T-cell (primary cell): ENCODE measurements at regions not wholly inside any gene's neighbourhood (a gene's known extent, or its start where the extent isn't known, plus 50 kb on each side); places are given as distances from the start of the nearest gene placed in this dataset.

Source experiments
- ATAC-seq, 4 experiments: fragments of 200-7000 bp in 3 of 4; fragments of 150-1000 bp in 1 of 4; cut with Tn5 transposase; replicated peaks in 1 of 4; 1 replicate in 3 of 4; 2 replicates in 1 of 4; pipeline ENCODE4 v1.10.0; 2021; ENCODE audit warnings: moderate library complexity in 3 of 4, mild to moderate bottlenecking in 2 of 4, moderate number of reproducible peaks in 1 of 4
- CTCF ChIA-PET, 2 donors: fragments of 300-600 bp; sonication (Branson Sonifier 250); formaldehyde crosslinking; loops; one replicate each; lab custom pipeline; 2022; ENCODE audit warnings: antibody characterized with exemption in 2 of 2; lab: Charles Lee
- POLR2A ChIA-PET, 2 donors: fragments of 300-600 bp; sonication (Branson Sonifier 250); formaldehyde crosslinking; loops; one replicate each; lab custom pipeline; 2022; ENCODE audit warnings: antibody characterized with exemption in 2 of 2; lab: Charles Lee
- DNase-seq, 35 experiments: peaks; one replicate each; pipeline versions ENCODE4 v3.0.0 to v3.0.0-alpha.2; 2013 to 2023
- H3K27ac ChIP-seq: one replicate; pipeline ENCODE4 v1.5.1; 2013; ENCODE audit warnings: low read length
- H3K27me3 ChIP-seq, 2 experiments: replicated peaks in 1 of 2; 1 replicate in 1 of 2; 2 replicates in 1 of 2; pipeline versions ENCODE4 v1.6.1 to v1.7.0; 2013; ENCODE audit warnings: low read length in 1 of 2, mixed read lengths in 1 of 2; ENCODE audit not compliant: control insufficient read depth in 2 of 2, insufficient read depth in 2 of 2; ENCODE audit errors: extremely low read depth in 1 of 2
- H3K36me3 ChIP-seq, 2 donors: 1 replicate in 1 of 2; 2 replicates in 1 of 2; pipeline versions ENCODE4 v1.6.1 to v1.7.0; 2013; ENCODE audit warnings: low read length in 1 of 2; ENCODE audit not compliant: control insufficient read depth in 2 of 2, insufficient read depth in 1 of 2; ENCODE audit errors: extremely low read depth in 1 of 2
- H3K4me1 ChIP-seq, 2 experiments: 1 replicate in 1 of 2; 2 replicates in 1 of 2; pipeline versions ENCODE4 v1.6.1 to v1.7.0; 2013; ENCODE audit warnings: low read length in 2 of 2, mixed read lengths in 1 of 2; ENCODE audit not compliant: insufficient read depth in 2 of 2, control insufficient read depth in 1 of 2; ENCODE audit errors: extremely low read depth in 1 of 2
- H3K4me3 ChIP-seq, 2 donors: 1 replicate in 1 of 2; 2 replicates in 1 of 2; pipeline versions ENCODE4 v1.5.1 to v1.7.0; 2013; ENCODE audit warnings: mild to moderate bottlenecking in 2 of 2, low read length in 1 of 2, moderate library complexity in 1 of 2; ENCODE audit not compliant: control insufficient read depth in 1 of 2; ENCODE audit errors: extremely low read depth in 1 of 2
- H3K9me3 ChIP-seq: 2 replicates; pipeline ENCODE4 v1.7.0; 2013
- H3K27ac Mint-ChIP-seq, 2 donors: one replicate each; pipeline ENCODE4 v1.8.0; 2020 to 2021; ENCODE audit warnings: mild to moderate bottlenecking in 2 of 2, mixed read lengths in 2 of 2
- H3K27me3 Mint-ChIP-seq, 2 donors: one replicate each; pipeline ENCODE4 v1.8.0; 2021 to 2022; ENCODE audit warnings: mixed read lengths in 2 of 2
- H3K36me3 Mint-ChIP-seq: one replicate; pipeline ENCODE4 v1.8.0; 2021; ENCODE audit warnings: mixed read lengths
- H3K4me1 Mint-ChIP-seq, 3 donors: one replicate each; pipeline ENCODE4 v1.8.0; 2020 to 2022; ENCODE audit warnings: mixed read lengths in 3 of 3, mild to moderate bottlenecking in 1 of 3
- H3K4me3 Mint-ChIP-seq, 3 donors: one replicate each; pipeline ENCODE4 v1.8.0; 2020 to 2022; ENCODE audit warnings: mild to moderate bottlenecking in 3 of 3, mixed read lengths in 3 of 3, moderate library complexity in 3 of 3
- H3K9me3 Mint-ChIP-seq, 3 donors: one replicate each; pipeline ENCODE4 v1.8.0; 2020 to 2022; ENCODE audit warnings: mixed read lengths in 3 of 3
- WGBS: methylation state at CpG from one replicate; pipeline ENCODE4 v1.1.5; 2013; ENCODE audit warnings: missing lambda C conversion rate; ENCODE audit not compliant: insufficient coverage; 5-methylcytosine and 5-hydroxymethylcytosine counted together

- Mint-ChIP-seq H3K4me3 (no peak overlapping the region), H3K4me1 (peaks cover 0 to 16% (median 6%) of the 10 kb centered on the region in 3 donors), H3K36me3 (no peaks in the 10 kb centered on the region), H3K27ac (no peak overlapping the region), H3K9me3 (peaks cover 0 to 8% (median 0%) of the 10 kb centered on the region in 3 donors), H3K27me3 (peaks cover 0 to 6% of the 10 kb centered on the region in 2 donors)
- peak in 2 of 4 experiments; percentile 19 to 49 for ATAC-seq
- Histone ChIP-seq H3K4me3 (no peak overlapping the region), H3K36me3 (no peaks in the 10 kb centered on the region), H3K27ac (peak overlapping the region; percentile 71), H3K4me1 (peaks cover 0 to 46% of the 10 kb centered on the region in 2 experiments), H3K27me3 (no peaks in the 10 kb centered on the region), H3K9me3 (no peaks in the 10 kb centered on the region)
- peak in 4 of 35 experiments; percentile 1 to 58 (median 9) for DNase-seq
- 33% methylated on average over 1 of the region's 3 CpGs for WGBS
- CTCF ChIA-PET = interaction anchor here in 1 of 2 donors (0.9 kb wide), 1 partner anchor 117 kb away, joined by 3 read pairs; no protein-coding TSS in a partner anchor
- POLR2A ChIA-PET = no interaction called here
Measured at GRCh38 chr5:155768332-155768731, 558.6 kb upstream of the SGCD start.

- no peak overlapping the region for H3K4me3 ChIP-seq
- Mint-ChIP-seq H3K4me3 (no peak overlapping the region), H3K4me1 (peaks cover 0 to 9% (median 3%) of the 10 kb centered on the region in 3 donors), H3K36me3 (no peaks in the 10 kb centered on the region), H3K9me3 (peaks cover 0 to 7% (median 0%) of the 10 kb centered on the region in 3 donors), H3K27ac (no peak overlapping the region), H3K27me3 (peaks cover 0 to 3% of the 10 kb centered on the region in 2 donors)
- H3K36me3 ChIP-seq = no peaks in the 10 kb centered on the region
- H3K4me1 ChIP-seq = peaks cover 0 to 33% of the 10 kb centered on the region in 2 experiments
- ATAC-seq (no peak), DNase-seq (no peak)
- H3K9me3 ChIP-seq = no peaks in the 10 kb centered on the region
- ChIA-PET POLR2A (no interaction called here), CTCF (no interaction called here)
- no CpG with 5 or more reads among the region's 4 CpGs for WGBS
- no peak overlapping the region for H3K27ac ChIP-seq
- H3K27me3 ChIP-seq = no peaks in the 10 kb centered on the region
Measured at GRCh38 chr5:155772009-155772662, 554.8 kb upstream of the SGCD start.

GRCh38 chr5:155773680-155774079 is 553.3 kb upstream of the SGCD start:
- DNase-seq (peak in 28 of 35 experiments; percentile 2 to 70 (median 19)), ATAC-seq (peak in 2 of 4 experiments; percentile 45 to 58)
- Mint-ChIP-seq H3K36me3 (no peaks in the 10 kb centered on the region), H3K27me3 (no peaks in the 10 kb centered on the region), H3K4me3 (no peak overlapping the region), H3K9me3 (peaks cover 0 to 4% (median 0%) of the 10 kb centered on the region in 3 donors), H3K4me1 (peaks cover 0 to 6% (median 0%) of the 10 kb centered on the region in 3 donors), H3K27ac (peak overlapping the region in 1 of 2 donors; percentile 24)
- no CpG with 5 or more reads among the region's 2 CpGs for WGBS
- H3K27me3 ChIP-seq = no peaks in the 10 kb centered on the region
- H3K4me1 ChIP-seq = peaks cover 0 to 28% of the 10 kb centered on the region in 2 experiments
- peak overlapping the region; percentile 38 for H3K27ac ChIP-seq
- no peaks in the 10 kb centered on the region for H3K36me3 ChIP-seq
- no peaks in the 10 kb centered on the region for H3K9me3 ChIP-seq
- CTCF ChIA-PET = no interaction called here
- H3K4me3 ChIP-seq = no peak overlapping the region
- POLR2A ChIA-PET = no interaction called here

- Mint-ChIP-seq H3K9me3 (no peaks in the 10 kb centered on the region), H3K4me1 (no peaks in the 10 kb centered on the region), H3K4me3 (no peak overlapping the region), H3K36me3 (no peaks in the 10 kb centered on the region), H3K27ac (no peak overlapping the region), H3K27me3 (peaks cover 2 to 5% of the 10 kb centered on the region in 2 donors)
- ChIA-PET CTCF (no interaction called here), POLR2A (no interaction called here)
- Histone ChIP-seq H3K9me3 (no peaks in the 10 kb centered on the region), H3K4me3 (no peak overlapping the region), H3K36me3 (no peaks in the 10 kb centered on the region), H3K27ac (no peak overlapping the region), H3K4me1 (no peaks in the 10 kb centered on the region), H3K27me3 (no peaks in the 10 kb centered on the region)
- no peak for DNase-seq
- WGBS = 80% methylated on average over 1 of the region's 3 CpGs
- no peak for ATAC-seq
Measured at GRCh38 chr5:155780260-155780659, 546.7 kb upstream of the SGCD start.

GRCh38 chr5:155783246-155783645 is 543.7 kb upstream of the SGCD start:
- H3K27me3 Mint-ChIP-seq = peaks cover 2 to 5% of the 10 kb centered on the region in 2 donors

GRCh38 chr5:155783791-155784190 is 543.2 kb upstream of the SGCD start:
- POLR2A ChIA-PET = interaction anchor here in 1 of 2 donors (0.6 kb wide), 1 partner anchor 264 kb away, joined by 3 read pairs; no protein-coding TSS in a partner anchor

More at GRCh38 chr5:155783246-155783645, 543.7 kb upstream of the SGCD start:
- no peaks in the 10 kb centered on the region for H3K9me3 ChIP-seq
- H3K4me1 ChIP-seq = no peaks in the 10 kb centered on the region
- WGBS = no CpG with 5 or more reads among the region's 1 CpG
- ChIA-PET POLR2A (interaction anchor here in 1 of 2 donors (0.6 kb wide), 1 partner anchor 263 kb away, joined by 3 read pairs; no protein-coding TSS in a partner anchor), CTCF (no interaction called here)
- no peak overlapping the region for H3K4me3 ChIP-seq
- Mint-ChIP-seq H3K27ac (no peak overlapping the region), H3K9me3 (no peaks in the 10 kb centered on the region), H3K4me3 (no peak overlapping the region), H3K4me1 (no peaks in the 10 kb centered on the region), H3K36me3 (no peaks in the 10 kb centered on the region)
- no peaks in the 10 kb centered on the region for H3K27me3 ChIP-seq
- H3K36me3 ChIP-seq = no peaks in the 10 kb centered on the region
- ATAC-seq (no peak), DNase-seq (no peak)
- H3K27ac ChIP-seq = no peak overlapping the region

More at GRCh38 chr5:155783791-155784190, 543.2 kb upstream of the SGCD start:
- no peaks in the 10 kb centered on the region for H3K9me3 ChIP-seq
- CTCF ChIA-PET = no interaction called here
- H3K4me1 ChIP-seq = no peaks in the 10 kb centered on the region
- H3K27ac Mint-ChIP-seq = no peak overlapping the region
- H3K36me3 ChIP-seq = no peaks in the 10 kb centered on the region
- peaks cover 2 to 8% of the 10 kb centered on the region in 2 donors for H3K27me3 Mint-ChIP-seq
- no peak for DNase-seq
- H3K27ac ChIP-seq = no peak overlapping the region
- no peak overlapping the region for H3K4me3 Mint-ChIP-seq
- H3K4me3 ChIP-seq = no peak overlapping the region
- no peaks in the 10 kb centered on the region for H3K36me3 Mint-ChIP-seq
- no peaks in the 10 kb centered on the region for H3K9me3 Mint-ChIP-seq
- no peak for ATAC-seq
- 67% methylated on average over 1 of the region's 3 CpGs for WGBS
- no peaks in the 10 kb centered on the region for H3K27me3 ChIP-seq
- H3K4me1 Mint-ChIP-seq = no peaks in the 10 kb centered on the region
